Stimulated activated CD8-positive, alpha-beta memory T cell treated with anti-CD3 and anti-CD28 coated beads, Interleukin-12 subunit alpha, Interleukin-12 subunit beta, amount 100 ng/mL, for 4 hours (primary cell): ENCODE measurements at regions not wholly inside any gene's neighbourhood (a gene's known extent, or its start where the extent isn't known, plus 50 kb on each side); places are given as distances from the start of the nearest gene placed in this dataset.
"Not testable (repeated sequence)": the region's sequence is repeated elsewhere in the genome, so short reads cannot be mapped to it uniquely, and the experiment has no call there.

Experiments used
- DNase-seq: peaks from one replicate; pipeline ENCODE4 v3.0.0-alpha.2; 2020; ENCODE audit warnings: low read depth

DNA sequence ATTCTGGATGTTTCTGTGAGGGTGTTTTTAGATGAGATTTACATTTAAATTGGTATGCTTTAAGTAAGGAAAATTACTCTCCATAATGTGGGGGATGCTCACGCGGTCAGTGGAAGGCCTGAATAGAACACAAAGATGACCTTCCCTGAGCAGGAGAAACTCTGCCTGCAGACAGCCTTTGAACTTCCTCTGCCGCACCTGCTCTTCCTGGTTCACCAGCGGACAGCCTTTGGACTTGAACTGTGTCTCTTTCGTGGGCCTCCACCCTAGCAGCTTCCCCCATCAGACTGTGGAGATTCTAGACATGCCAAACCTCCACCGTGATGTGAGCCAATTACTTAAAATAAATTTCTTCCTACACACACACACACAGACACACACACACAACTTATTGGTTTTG lies 210.7 kb downstream of the EFCAB11 start:
- no peak for DNase-seq

- DNase-seq: no peak
These were observed 214.3 kb downstream of the EFCAB11 start for GRCh38 chr14:89740241-89740640.

DNA sequence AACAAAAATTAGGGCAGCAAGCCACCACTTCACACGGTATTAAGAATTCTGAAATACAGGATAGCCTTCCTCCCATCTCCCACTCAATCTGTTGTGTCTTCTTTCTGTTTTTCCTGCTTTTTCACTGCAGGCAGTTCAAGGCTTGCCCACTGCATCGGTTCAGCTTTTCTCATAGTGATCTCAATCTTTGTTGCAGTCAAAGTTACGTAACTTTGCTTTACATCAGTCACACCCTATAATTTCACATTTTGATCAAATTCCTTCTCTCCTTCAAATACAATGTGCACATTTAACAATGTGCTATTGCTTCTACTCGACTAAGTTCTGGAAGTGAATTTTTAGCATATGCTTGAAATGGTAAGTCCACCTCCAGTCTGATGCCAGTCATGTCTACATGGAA lies 217.6 kb downstream of the EFCAB11 start:
- DNase-seq: no peak

DNA sequence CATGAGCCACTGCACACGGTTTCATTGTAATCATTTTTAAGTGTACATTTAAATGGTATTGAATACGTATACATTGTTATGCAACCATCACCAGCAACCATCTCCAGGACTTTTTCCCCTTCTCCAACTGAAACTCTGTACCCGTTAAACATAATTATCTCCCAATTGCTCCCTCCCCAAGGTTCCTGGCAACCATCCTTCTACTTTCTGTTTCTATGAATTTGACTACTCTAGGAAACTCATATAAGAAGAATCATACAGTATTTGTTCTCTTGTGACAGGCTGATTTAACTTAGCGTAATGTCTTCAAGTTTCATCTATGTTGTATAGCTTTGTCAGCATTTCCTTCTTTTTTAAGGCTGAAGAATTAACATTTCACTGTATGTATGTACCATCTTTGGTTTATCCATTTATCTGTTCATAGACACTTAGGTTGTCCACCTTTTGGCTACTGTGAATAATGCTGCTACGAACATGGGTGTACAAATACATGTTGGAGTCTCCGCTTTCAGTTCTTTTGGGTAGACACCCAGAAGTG lies 223.1 kb downstream of the EFCAB11 start:
- no peak for DNase-seq

- DNase-seq: no peak
These were observed 223.8 kb downstream of the EFCAB11 start for GRCh38 chr14:89730687-89731086.

- DNase-seq: no peak
These were observed 225.6 kb downstream of the EFCAB11 start for GRCh38 chr14:89728964-89729363.

DNA sequence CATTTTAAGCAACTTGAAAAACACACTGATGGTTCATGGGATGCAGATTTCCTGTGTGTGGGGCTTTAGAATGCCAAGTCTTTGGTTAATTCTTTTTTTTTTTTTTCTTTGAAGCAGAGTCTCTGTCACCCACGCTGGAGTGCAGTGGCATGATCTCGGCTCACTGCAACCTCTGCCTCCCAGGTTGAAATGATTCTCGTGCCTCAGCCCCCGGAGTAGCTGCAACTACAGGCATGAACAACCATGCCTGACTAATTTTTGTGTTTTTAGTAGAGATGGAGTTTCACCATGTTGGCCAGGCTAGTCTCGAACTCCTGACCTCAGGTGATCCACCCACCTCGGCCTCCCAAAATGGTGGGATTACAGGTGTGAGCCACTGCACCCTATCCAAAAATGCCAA lies 228.3 kb downstream of the EFCAB11 start:
- not testable (repeated sequence) for DNase-seq

DNA sequence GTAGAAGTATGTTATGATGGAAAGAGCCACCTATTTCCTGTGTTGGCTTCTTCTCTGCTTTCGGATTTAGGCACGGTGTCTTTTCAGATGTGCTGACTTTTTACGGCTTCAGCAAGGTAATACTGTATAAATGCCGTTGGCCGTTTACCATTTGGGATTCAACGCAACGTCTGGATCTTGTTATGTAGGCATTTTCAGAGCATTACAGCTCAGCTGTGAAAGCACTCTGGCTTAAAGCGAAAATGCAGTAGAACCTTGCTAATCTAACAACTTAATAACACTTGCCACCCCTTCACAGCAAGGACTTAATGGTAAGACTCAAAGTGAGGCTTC lies 229.9 kb downstream of the EFCAB11 start:
- DNase-seq: no peak

DNA sequence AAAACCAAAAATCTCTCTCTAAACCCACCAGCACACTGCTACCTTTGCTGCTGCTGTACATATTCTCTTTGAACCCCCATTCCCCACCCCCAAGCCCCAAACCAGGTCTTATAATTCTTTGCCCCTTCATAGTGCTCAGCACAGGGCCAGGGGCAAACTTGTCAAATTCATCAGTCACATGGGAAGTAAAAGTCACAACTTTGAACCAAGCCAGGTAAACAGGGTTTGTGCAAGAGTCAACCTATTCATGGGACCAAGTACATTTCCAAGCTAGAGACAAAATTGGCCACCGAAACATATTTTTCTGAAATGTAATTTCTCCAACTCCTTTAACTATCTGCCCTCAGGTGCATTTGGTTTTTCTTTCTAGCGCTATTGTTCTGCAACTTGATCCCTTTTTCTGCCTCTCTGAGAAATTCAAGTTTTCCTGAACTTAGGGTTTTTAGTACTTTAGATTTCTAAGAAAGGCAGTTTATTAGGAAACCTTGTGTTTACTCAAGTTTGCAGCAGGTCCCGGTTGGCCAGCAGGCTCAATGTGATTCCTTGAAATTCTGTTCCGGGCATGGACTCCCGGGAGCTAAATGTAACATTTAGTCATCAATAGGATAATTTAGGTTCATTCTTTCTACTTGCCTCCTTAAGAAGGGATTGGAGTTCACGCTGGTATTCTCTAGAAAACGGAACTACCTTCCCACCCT lies 230.5 kb downstream of the EFCAB11 start:
- no peak for DNase-seq

- DNase-seq: no peak
These were observed 232.6 kb downstream of the EFCAB11 start for GRCh38 chr14:89721956-89722355.

- DNase-seq: peak; percentile 45
These were observed 233.5 kb downstream of the EFCAB11 start for GRCh38 chr14:89720741-89721729.

GRCh38 chr14:89720076-89720687 lies 234.3 kb downstream of the EFCAB11 start:
- DNase-seq: no peak

DNA sequence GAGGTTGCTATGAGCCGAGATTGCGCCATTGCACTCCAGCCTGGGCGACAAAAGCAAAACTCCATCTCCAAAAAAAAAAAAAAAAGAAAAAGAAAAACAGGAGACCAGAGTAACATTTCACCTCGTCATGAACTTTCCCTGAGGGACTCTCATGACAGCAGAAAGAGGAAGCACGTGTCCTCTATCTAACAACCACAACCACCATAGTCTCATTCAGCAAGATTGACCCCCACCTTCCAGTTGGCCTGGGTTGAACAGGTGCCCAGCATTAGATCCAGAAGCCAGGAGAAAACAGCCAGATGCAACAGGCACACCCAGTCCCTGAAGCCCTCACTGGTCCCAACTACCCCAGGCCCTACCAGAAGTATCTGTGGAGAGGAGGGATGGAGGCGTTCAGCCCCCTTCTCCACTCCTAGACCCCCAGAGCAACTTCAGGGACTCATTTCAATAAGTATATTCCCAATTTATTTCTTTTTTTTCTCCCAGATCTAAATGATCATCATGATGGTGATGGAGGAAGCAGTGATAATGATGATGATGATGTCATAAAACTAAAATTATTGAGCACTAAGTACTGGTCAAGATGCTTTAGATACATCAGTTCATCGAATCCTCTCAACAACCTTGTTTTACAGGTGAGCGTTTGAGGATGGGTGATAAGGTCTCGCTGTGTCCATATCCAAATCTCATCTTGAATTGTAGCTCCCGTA lies 235.0 kb downstream of the EFCAB11 start:
- DNase-seq: no peak

DNA sequence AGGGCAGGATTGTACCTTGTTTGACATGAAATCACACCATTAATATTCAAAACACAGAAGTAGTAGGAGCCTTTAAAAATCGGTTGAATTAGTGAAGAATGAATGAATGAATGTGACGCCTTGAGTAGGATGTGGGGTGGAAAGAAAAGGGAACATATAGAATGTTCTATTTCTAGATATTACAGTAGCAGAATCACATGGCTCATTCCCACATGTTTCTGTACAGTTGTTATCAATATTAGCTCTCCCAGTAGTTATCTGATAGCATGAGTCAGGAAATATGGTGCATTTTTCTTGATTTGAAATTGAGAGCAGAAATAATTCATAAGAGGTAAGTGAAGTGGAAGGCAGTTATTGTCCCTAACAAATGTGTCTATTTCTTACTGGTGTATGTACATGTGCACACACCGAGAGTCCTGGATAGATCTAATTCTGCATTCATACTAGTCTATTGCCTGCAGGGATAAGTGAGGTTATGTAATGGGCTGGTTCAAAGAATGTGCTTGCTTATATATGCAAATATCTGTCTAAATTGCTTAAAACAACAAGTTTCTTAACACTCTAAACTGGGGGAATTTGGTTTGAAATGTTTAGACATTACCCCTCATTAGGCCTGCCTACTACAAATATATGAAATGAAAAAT lies 245.4 kb downstream of the EFCAB11 start:
- no peak for DNase-seq

GRCh38 chr14:89707086-89707485 lies 247.4 kb downstream of the EFCAB11 start:
- no peak for DNase-seq

- no peak for DNase-seq
These were observed 251.7 kb downstream of the EFCAB11 start for GRCh38 chr14:89702876-89703200.

DNA sequence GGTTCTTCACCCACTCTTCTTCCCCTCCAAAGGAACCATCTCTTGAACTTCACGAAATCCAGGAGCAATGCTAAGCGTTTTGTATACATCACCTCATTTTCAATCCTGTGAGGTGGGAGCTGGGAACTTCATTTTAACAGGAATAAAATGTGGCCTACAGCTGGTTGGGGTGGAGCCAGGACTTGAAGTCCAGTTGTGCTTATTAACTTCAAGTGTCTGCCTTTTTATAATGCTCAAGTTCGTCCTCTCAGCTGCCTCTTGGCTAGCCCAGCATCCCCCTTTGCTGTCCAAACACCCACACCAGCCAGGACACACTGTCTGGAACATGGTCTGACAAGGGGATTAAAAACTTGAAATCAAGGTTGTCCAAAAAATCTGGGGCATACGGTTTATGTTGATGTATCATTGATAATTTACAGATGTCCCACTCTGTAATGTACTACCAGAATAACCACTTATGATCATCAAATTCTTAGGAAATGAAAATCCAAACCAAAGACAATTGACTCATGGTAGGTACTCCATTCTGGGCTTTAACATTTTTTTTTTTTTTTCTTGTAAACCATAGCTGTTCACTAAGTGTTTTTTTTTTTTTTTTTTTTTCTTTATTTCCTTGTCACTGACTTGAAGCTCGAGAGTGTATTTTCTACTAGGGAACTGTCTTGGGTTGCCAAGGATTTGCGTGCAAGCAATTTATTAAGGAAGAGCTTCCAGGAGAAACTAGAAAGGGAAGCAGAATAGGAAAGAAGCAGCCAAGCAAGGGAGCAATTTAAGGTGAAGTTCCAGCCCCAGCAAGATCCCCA lies 252.3 kb downstream of the EFCAB11 start:
- DNase-seq: no peak

DNA sequence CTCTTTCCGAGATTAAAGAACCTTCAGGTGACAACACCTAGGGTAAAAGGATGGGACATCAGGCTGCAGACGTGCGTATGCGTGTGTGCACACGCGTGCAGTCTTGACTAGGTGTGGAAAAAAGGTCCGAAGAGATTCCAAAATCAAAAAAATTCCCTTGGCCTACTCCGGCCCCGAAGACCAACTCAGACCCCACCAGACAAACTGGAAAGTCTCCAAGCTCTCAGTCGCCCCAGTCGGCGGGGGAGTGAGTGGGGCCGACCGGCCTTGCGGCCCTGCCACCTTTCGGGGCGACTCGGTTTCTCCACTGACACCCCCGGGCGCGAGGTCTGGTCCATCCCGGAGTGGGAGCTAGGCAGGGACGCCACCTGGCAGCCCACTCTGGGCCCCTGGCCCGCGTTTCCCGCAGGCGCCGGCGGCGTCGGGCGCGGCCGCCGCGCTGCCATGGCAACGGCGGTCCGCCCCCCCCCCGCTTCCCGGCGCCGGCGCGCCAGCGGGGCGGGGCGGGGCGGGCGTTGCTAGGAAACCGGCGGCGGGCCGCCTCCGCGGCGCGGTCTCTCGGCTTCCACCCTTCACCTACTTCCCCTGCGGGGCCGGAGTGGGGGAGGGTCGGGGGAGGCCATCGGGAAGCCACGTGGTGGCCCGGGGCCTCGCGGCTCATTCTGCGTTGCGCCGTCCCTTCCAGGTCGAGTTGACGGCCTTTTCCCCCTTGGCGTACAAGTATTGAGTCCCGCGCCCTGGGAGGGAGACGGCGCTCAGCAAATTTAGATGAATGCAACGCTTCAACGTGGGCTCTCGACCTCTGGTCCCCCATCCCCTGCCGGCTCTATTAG lies 253.1 kb downstream of the EFCAB11 start:
- peak; percentile 75 for DNase-seq

DNA sequence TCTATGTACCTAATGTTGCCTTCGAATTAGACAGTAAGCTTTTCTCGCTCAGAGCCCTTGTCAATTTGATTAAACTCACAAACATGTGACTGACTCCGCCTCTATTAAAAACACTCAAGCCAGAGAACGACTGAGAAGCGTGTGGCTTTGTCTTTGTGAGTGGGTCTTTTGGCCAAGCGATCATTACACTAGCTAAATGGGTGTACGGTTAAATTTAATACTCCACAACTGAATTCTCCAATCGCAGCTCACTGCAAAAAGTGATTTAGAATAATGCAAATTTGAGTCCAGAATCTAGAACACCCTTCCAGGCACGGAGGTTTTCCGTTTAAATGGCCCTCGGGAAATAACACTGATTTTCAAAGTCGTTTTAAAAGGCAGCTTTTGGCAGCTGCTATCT lies 253.7 kb downstream of the EFCAB11 start:
- no peak for DNase-seq

- no peak for DNase-seq
These were observed 255.5 kb downstream of the EFCAB11 start for GRCh38 chr14:89699071-89699470.
